Uterus (tissue), 3 donors: ENCODE measurements at regions not wholly inside any gene's neighbourhood (a gene's known extent, or its start where the extent isn't known, plus 50 kb on each side); places are given as distances from the start of the nearest gene placed in this dataset.

Experiments
- DNase-seq, 2 donors: peaks; one replicate each; pipeline ENCODE4 v3.0.0-alpha.2; 2019 to 2020
- H3K27ac ChIP-seq, 2 donors: fragments of 200-600 bp; sonication (generic); 1 replicate in 1 of 2; 2 replicates in 1 of 2; pipeline ENCODE4 v1.5.1; 2016 to 2018
- H3K27me3 ChIP-seq, 2 donors: fragments of 200-600 bp; sonication (generic); one replicate each; pipeline ENCODE4 v1.5.1; 2018 to 2019; ENCODE audit warnings: control low read depth in 1 of 2
- H3K36me3 ChIP-seq, 2 donors: fragments of 200-600 bp; sonication (generic); one replicate each; pipeline ENCODE4 v1.5.1; 2019; ENCODE audit warnings: control low read depth in 1 of 2
- H3K4me1 ChIP-seq, 2 donors: fragments of 200-600 bp; sonication (generic); one replicate each; pipeline ENCODE4 v1.5.1; 2018 to 2019; ENCODE audit warnings: control low read depth in 1 of 2
- H3K4me3 ChIP-seq, 2 donors: fragments of 200-600 bp; sonication (generic); 1 replicate in 1 of 2; 2 replicates in 1 of 2; pipeline ENCODE4 v1.5.1; 2018 to 2019; ENCODE audit warnings: mild to moderate bottlenecking in 1 of 2
- H3K9me3 ChIP-seq, 2 donors: fragments of 200-600 bp; sonication (generic); one replicate each; pipeline ENCODE4 v1.5.1; 2019; ENCODE audit warnings: control low read depth in 1 of 2
- POLR2A ChIP-seq, 2 donors: fragments of 450-650 bp; IDR thresholded peaks; one replicate each; pipeline ENCODE4 v1.6.1; 2016; ENCODE audit warnings: antibody characterized with exemption in 2 of 2, mild to moderate bottlenecking in 1 of 2, moderate library complexity in 1 of 2
- intact Hi-C: fragments of 100-400 bp; cut with DNase I; formaldehyde crosslinking; loops from one replicate; pipeline ENCODE4 v1.15.1; 2023; ENCODE audit warnings: low total_unique reads
- TF ChIP-seq, protein P1 (sequence below), 4 experiments: fragments of 200-600 bp in 2 of 4; fragments of 450-650 bp in 2 of 4; sonication (generic) in 2 of 4; IDR thresholded peaks; one replicate each; pipeline ENCODE4 v1.5.1; 2016 to 2019; ENCODE audit warnings: antibody characterized with exemption in 4 of 4, mild to moderate bottlenecking in 2 of 4, moderate library complexity in 1 of 4
- donor health status: DM: yes; HTN: yes; CAD: no.

DNA sequence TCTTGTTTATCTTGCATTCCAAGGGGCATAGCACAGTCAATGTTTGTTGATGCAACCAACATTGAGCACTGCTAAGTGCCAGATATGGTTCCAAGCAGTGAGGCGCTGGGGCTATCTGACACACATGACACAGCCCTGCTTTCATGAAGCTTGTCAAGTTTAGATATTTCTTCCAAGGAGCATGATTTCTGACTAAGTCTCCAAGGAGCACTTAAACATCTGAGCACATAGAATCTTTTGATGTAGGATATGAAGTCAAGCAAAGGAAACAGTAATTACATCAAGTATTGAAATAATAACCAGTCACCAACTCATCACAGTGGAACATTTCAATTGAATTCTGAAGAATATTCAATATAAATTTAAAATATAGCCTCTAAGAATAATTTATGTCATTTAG lies 177.8 kb upstream of the USP15 start:
- no peak overlapping the region for H3K4me3 ChIP-seq
- TF ChIP-seq, protein P1, sequence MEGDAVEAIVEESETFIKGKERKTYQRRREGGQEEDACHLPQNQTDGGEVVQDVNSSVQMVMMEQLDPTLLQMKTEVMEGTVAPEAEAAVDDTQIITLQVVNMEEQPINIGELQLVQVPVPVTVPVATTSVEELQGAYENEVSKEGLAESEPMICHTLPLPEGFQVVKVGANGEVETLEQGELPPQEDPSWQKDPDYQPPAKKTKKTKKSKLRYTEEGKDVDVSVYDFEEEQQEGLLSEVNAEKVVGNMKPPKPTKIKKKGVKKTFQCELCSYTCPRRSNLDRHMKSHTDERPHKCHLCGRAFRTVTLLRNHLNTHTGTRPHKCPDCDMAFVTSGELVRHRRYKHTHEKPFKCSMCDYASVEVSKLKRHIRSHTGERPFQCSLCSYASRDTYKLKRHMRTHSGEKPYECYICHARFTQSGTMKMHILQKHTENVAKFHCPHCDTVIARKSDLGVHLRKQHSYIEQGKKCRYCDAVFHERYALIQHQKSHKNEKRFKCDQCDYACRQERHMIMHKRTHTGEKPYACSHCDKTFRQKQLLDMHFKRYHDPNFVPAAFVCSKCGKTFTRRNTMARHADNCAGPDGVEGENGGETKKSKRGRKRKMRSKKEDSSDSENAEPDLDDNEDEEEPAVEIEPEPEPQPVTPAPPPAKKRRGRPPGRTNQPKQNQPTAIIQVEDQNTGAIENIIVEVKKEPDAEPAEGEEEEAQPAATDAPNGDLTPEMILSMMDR (IDR thresholded peaks at IDR 0.05): no peak
- no peak for TF ChIP-seq POLR2A (IDR thresholded peaks at IDR 0.05)
- no peaks in the 10 kb centered on the region for H3K27me3 ChIP-seq
- no peaks in the 10 kb centered on the region for H3K4me1 ChIP-seq
- intact Hi-C loops: no loop called here
- no peak for DNase-seq
- H3K9me3 ChIP-seq: no peaks in the 10 kb centered on the region
- no peak overlapping the region for H3K27ac ChIP-seq
- H3K36me3 ChIP-seq: no peaks in the 10 kb centered on the region

DNA sequence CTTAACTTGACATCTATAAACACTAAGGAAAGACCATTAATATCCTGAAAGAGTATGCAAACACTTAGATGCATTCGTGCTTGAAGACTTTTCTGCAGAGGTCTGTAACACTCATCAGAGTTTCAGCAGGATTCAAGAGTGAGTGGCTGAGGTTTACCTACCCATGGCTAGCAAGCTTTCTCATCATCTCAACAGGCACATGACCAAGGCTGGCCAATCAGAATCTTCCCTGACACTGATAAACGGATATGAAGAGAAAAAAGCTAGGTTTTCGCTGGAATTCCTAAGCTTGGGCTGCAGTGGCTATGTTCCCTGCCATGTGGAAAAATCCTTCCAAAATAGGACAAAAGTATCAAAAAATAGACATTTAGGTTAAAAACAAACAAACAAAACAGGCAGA lies 162.1 kb upstream of the USP15 start:
- Histone ChIP-seq H3K27me3 (no peaks in the 10 kb centered on the region), H3K27ac (no peak overlapping the region), H3K4me1 (no peaks in the 10 kb centered on the region), H3K9me3 (no peaks in the 10 kb centered on the region), H3K36me3 (no peaks in the 10 kb centered on the region), H3K4me3 (no peak overlapping the region)
- no peak for DNase-seq
- TF ChIP-seq POLR2A (IDR thresholded peaks at IDR 0.05): no peak
- intact Hi-C loops: no loop called here

DNA sequence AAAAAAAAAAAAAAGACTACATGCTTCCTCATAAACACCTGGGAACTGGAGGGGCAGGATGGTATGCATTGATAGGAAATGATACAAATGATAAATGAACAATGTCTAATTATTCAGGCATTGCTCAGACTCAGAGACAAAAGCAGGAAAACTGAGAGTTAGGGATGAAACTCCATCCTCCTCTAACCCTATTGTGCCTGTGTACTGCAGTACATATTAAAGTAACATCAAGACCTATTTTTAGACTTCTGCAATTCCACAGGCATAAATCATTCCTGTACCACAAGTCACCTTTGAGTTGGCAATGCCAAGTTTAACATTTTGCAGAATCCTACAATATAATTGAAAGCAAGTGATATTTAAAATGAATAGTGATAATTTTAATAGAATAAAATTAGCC lies 156.5 kb upstream of the USP15 start:
- no peak for DNase-seq
- Histone ChIP-seq H3K4me3 (no peak overlapping the region), H3K27me3 (no peaks in the 10 kb centered on the region), H3K4me1 (no peaks in the 10 kb centered on the region), H3K9me3 (no peaks in the 10 kb centered on the region), H3K27ac (no peak overlapping the region), H3K36me3 (no peaks in the 10 kb centered on the region)
- intact Hi-C loops: no loop called here
- no peak for TF ChIP-seq POLR2A (IDR thresholded peaks at IDR 0.05)

DNA sequence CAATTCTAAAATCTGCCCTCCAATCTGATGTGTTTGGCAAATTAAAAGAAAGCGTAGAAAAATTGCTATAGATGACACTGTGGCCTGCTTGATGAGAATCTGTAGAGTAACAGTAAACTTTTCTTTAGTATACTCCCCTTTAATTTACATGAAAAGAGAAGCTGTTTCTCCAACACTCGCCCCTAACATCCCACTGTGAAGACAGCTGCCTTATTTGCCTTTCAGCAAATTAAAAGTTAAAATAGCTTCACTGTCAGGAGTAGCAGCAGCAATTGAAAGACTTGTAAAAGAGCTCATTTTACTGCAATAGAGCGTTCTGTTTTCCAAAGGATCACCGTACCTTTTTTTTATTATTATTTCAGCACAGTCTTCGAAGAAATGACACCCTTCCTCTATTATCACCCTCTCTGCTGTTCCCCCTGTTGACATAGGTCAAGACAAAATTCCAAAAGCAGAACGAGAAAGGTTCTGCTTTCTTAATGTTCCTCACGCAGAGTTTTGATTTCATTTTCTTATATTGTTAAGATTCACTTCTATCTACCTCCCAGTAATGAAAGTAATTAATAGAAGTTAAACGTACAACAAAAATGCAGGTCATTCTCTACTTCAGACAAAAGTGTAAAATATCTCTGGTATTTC lies 153.5 kb upstream of the USP15 start:
- Histone ChIP-seq H3K9me3 (no peaks in the 10 kb centered on the region), H3K36me3 (no peaks in the 10 kb centered on the region), H3K27ac (no peak overlapping the region), H3K4me1 (no peaks in the 10 kb centered on the region), H3K4me3 (no peak overlapping the region), H3K27me3 (no peaks in the 10 kb centered on the region)
- no peak for DNase-seq
- no peak for TF ChIP-seq POLR2A (IDR thresholded peaks at IDR 0.05)
- TF ChIP-seq, protein P1 (IDR thresholded peaks at IDR 0.05): no peak
- intact Hi-C loops: no loop called here

DNA sequence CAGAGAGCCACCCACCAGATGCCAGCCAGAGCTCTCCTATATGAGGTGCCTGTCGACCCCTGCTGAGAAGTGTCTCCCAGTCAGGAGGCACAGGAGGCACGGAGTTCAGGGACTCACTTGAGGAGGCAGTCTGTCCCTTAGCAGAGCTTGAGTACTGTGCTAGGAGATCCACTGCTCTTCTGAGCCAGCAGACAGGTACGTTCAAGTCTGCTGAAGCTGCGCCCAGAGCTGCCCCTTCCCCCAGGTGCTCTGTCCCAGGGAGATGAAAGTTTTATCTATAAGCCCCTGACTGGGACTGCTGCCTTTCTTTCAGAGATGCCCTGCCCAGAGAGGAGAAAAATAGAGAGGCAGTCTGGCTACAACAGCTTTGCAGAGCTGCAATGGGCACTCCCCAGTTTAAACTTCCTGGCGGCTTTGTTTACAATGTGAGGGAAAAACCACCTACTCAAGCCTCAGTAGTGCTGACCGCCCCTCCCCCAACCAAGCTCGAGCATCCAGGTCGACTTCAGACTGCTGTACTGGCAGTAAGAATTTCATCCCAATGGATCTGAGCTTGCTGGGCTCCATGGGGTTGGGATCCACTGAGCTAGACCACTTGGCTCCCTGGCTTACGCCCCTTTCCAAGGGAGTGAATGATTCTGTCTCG lies 146.7 kb upstream of the USP15 start:
- Histone ChIP-seq H3K4me1 (no peaks in the 10 kb centered on the region), H3K27ac (no peak overlapping the region), H3K36me3 (no peaks in the 10 kb centered on the region), H3K27me3 (no peaks in the 10 kb centered on the region), H3K4me3 (no peak overlapping the region), H3K9me3 (no peaks in the 10 kb centered on the region)
- intact Hi-C loops: no loop called here
- TF ChIP-seq, protein P1 (IDR thresholded peaks at IDR 0.05): no peak
- no peak for TF ChIP-seq POLR2A (IDR thresholded peaks at IDR 0.05)
- DNase-seq: no peak

DNA sequence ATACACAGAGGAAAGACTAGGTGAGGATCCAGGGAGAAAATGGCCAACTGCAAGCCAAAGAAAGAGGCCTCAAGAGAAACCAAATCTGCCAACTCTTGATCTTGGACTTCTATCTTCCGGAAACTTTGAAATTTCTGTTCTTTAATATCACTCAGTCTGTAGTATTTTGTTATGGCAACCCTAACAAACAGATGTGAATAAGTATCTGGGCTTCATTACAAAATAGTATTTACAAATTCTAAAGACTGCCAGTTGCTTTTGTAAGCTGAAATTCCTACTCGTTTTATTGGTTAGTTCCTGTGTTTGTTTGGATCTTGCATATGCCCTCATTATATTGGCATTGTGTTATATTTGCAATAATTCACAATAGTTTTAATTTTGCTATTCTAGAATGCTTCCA lies 143.2 kb upstream of the USP15 start:
- H3K4me1 ChIP-seq: no peaks in the 10 kb centered on the region
- intact Hi-C loops: no loop called here
- no peaks in the 10 kb centered on the region for H3K9me3 ChIP-seq
- no peak for DNase-seq
- TF ChIP-seq, protein P1 (IDR thresholded peaks at IDR 0.05): no peak
- no peak for TF ChIP-seq POLR2A (IDR thresholded peaks at IDR 0.05)
- no peak overlapping the region for H3K27ac ChIP-seq
- H3K4me3 ChIP-seq: no peak overlapping the region
- H3K27me3 ChIP-seq: no peaks in the 10 kb centered on the region
- no peaks in the 10 kb centered on the region for H3K36me3 ChIP-seq
